ENCODE measurements at regions not wholly inside any gene's neighbourhood (a gene's known extent, or its start where the extent isn't known, plus 50 kb on each side); places are given as distances from the start of the nearest gene placed in this dataset.
"Not testable (repeated sequence)": the region's sequence is repeated elsewhere in the genome, so short reads cannot be mapped to it uniquely, and the experiment has no call there.

- not testable (repeated sequence) for DNase-seq
Observed at GRCh38 chr1:144516172-144516571, 54.7 kb upstream of the NBPF15 start.

- DNase-seq: not testable (repeated sequence)
Observed at GRCh38 chr1:144516906-144517305, 55.4 kb upstream of the NBPF15 start.

- DNase-seq: not testable (repeated sequence)
Observed at GRCh38 chr1:144518439-144518838, 57.0 kb upstream of the NBPF15 start.

- not testable (repeated sequence) for DNase-seq
Observed at GRCh38 chr1:144519528-144520189, 58.2 kb upstream of the NBPF15 start.

- peak in 48 of 56 donors; percentile 1 to 80 (median 45) for DNase-seq
Observed at GRCh38 chr1:144523661-144524407, 62.4 kb upstream of the NBPF15 start.

- not testable (repeated sequence) for DNase-seq
Observed at GRCh38 chr1:144532156-144532607, 60.5 kb upstream of the PPIAL4F start.

GRCh38 chr1:144533480-144533879, 59.2 kb upstream of the PPIAL4F start:
- DNase-seq: not testable (repeated sequence)

GRCh38 chr1:144534286-144534685, 58.4 kb upstream of the PPIAL4F start:
- DNase-seq: not testable (repeated sequence)

- DNase-seq: not testable (repeated sequence)
Observed at GRCh38 chr1:144536677-144537076, 56.0 kb upstream of the PPIAL4F start.

GRCh38 chr1:144537234-144537633, 55.5 kb upstream of the PPIAL4F start:
- not testable (repeated sequence) for DNase-seq

- DNase-seq: not testable (repeated sequence)
Observed at GRCh38 chr1:144538736-144539135, 54.0 kb upstream of the PPIAL4F start.

- DNase-seq: not testable (repeated sequence)
Observed at GRCh38 chr1:144539191-144539960, 53.3 kb upstream of the PPIAL4F start.
